ENCODE measurements at regions not wholly inside any gene's neighbourhood (a gene's known extent, or its start where the extent isn't known, plus 50 kb on each side); places are given as distances from the start of the nearest gene placed in this dataset.
"Not testable (repeated sequence)": the region's sequence is repeated elsewhere in the genome, so short reads cannot be mapped to it uniquely, and the experiment has no call there.

- no peak for DNase-seq
Measured at GRCh38 chrX:45804276-45804675, 603.6 kb upstream of the DIPK2B start.

DNA sequence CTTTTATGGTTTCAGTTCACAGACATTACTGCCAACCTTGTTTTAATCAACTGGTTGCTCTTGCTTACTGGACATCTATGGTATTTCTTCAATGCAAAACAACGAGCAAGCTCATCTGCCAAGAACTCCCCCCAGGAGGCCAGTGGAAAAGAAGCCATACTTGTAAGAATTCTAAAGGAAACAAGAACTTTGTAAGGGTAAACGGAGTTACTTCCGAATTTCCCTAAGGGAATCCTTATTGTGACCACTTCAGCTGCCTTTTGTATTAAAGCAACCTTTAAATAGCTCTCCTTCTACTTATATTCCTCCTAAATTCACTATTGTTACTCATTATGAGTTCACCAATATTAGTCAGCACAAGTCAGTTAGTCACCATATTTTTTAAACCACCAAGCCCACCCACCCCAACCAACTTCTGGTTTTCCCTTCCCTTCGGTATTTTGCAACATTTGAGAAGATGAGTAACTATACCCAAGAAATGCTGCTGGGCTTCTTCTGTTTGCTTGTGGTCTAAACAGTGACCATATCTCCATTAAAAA is 602.8 kb upstream of the DIPK2B start:
- DNase-seq = no peak

DNA sequence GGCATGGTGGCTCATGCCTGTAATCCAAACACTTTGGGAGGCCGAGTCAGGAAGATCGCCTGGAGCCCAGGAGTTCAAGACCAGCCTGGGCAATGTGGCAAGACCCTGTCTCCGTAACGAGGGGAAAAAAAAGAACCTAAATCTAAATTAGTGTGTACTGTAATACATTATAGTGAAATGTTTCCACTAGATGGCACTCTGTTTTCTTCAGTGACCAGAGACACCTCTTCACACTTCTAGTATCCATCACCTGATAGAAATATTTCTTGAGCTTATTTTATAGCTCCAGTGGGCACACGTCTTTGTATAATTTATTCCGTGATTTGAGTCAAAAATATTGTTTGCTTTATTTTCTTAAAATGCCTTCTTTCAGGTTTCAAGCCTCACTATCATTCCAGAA is 600.9 kb upstream of the DIPK2B start:
- no peak for DNase-seq

GRCh38 chrX:45800746-45801453 is 600.2 kb upstream of the DIPK2B start:
- not testable (repeated sequence) for DNase-seq

DNA sequence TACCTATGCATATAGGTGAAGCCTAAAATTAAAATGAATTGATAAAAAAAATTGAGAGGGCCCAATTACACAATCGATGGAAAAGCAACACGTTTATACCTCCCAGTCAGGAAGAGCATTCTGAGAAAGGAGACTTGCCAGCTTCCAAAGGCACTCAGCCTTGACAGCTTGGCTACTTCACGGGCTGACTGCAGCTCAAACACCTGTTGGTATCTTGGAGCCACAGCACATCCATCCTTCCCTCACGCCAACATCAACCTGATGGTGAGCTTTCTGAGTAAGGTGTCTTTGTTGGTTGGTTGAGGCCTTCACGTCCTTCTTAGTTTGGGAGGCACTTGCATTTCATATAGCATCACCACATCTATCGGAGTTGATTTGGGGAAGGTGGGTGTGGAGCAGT is 598.9 kb upstream of the DIPK2B start:
- DNase-seq = no peak

DNA sequence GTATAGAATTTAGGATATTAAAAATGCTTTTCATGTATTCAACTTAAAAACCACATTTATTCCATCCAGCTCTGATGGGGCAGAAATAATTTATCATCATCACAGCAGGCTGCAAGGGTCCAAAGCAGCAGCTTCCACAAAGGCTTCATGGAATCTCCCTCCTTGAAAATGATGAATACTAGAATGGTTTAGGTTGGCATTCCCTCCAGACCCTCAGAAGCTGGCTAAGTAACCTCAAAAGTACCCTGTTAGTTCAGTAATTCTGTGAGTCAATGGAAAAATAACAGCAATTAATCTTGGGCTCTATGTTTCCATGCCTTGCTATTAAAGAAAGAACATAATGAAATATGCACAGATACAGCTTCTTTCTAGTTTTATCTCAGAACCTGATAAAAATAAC is 594.9 kb upstream of the DIPK2B start:
- DNase-seq = no peak

- no peak for DNase-seq
Measured at GRCh38 chrX:45794995-45795337, 594.3 kb upstream of the DIPK2B start.

DNA sequence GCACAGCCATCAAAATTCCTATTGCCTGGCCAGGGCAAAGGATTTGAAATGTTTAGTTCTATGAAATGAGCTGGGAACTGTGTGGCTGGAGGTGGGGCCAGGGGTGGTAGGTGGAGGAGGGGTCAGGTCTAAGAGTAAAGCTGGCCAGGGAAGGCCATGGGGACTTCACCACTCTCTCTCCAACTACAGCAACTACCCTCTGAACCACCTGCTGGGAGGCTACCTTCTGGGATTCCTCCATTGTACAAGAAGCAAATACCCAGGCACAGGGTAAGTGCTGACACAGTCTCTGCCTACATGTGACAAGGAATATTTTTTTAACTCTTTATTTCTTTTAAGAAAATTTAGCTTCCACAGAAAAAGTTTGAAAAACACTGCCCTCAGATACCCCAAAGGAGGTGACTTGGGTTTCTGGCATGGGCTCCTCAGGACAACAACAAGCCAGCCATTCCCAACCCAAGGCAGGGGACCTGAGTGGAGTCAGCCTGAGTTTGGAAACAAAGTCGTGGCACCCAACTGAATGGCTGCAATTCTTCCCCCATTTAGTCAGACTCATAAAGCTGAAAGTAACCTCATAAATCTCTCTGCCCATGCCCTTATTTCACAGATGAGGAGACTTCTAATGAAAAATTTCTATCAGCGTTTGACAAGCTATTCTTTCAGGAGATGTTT is 593.8 kb upstream of the DIPK2B start:
- DNase-seq = no peak

DNA sequence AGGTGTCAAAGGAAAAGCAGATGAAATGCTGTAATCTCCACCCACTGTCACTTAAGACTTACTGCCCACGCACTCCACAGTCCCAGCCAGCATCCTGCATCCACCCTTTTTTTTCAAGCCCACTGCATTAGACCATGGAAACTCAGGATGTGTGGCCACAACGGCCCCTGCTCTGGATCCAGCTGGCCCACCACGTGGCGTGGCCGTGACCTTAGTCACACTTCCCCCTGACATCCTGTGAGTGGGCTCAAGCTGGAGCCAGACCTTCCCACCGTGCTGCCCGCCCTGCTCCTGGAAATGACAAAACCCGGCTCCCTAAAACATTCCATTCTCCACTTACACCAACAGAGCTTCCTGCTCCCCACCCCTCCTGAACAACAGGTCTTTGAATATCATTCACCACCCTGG is 588.3 kb upstream of the DIPK2B start:
- no peak for DNase-seq

- no peak for DNase-seq
Measured at GRCh38 chrX:45788315-45788714, 587.6 kb upstream of the DIPK2B start.

DNA sequence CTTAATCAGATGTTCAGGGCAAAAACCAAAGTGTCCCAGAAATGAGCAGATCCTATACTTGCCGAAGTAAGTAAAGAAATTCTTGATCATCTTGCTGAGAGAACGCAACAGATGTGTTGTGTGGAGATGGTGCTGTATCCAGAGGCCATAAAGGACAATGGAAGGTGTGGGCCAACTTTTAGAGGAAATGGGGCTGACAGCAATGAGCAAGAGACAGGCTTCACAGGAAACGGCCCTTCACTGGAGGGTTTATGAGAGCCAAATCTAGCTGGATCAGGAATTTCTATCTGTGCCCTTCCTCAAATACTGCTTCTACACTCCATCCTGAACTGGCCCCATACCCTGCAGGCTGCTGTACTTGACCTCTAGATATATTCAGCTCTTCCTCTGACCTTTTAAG is 583.9 kb upstream of the DIPK2B start:
- no peak for DNase-seq

- no peak for DNase-seq
Measured at GRCh38 chrX:45783002-45783401, 582.3 kb upstream of the DIPK2B start.

DNA sequence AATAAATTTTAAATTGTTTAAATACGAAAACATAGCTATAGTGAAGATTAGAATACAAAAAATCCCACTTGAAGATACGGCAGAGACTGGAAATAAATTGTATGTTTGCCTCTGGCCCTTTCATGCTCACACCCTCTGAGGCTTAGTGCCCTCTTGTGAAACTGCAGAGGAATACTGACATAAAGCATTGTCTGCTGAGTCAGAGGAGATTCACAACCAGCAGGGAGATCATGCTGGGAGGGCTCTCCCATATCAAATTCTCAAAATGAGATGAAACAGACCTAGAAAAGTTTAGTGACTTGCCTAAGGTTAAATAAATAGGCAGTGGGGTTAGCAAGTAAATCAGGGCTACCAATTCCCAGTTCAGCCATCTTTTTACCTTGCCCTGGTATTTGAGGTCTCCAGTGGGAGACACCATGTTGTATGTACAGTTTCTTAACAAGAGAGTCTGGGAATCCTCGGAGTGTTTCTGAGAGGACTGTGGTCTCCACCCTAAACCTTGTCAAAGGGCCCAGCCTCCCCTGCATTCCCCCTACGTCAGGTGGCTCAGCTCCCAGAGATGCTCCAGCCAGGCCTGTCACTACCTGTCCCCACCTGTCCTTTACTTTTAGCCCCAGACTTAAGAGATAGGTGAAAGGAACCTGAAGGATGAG is 581.4 kb upstream of the DIPK2B start:
- no peak for DNase-seq

DNA sequence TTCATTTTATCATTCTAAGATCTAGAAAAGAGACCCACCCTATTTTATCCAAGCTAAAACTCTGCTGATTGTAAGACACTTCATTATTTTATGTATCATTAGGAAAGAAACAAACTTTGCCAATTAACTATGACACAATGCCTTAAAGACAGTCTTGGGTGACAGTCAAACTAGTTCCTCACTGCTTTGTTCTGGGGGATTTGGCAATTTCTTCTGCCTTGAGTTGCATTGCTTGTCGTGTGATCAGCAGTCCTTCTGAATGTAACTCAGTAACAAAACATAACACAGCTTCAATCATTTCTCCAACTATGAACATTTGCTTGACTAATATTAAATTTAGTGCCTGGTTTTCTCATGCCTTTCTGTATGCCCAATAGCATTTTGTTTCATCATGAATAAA is 577.9 kb upstream of the DIPK2B start:
- DNase-seq = no peak

GRCh38 chrX:45777366-45777765 is 576.7 kb upstream of the DIPK2B start:
- no peak for DNase-seq

GRCh38 chrX:45775468-45775867 is 574.8 kb upstream of the DIPK2B start:
- DNase-seq = no peak

- DNase-seq = no peak
Measured at GRCh38 chrX:45774961-45775360, 574.3 kb upstream of the DIPK2B start.

- DNase-seq = no peak
Measured at GRCh38 chrX:45773572-45773971, 572.9 kb upstream of the DIPK2B start.

GRCh38 chrX:45771560-45772340 is 571.1 kb upstream of the DIPK2B start:
- DNase-seq = no peak

DNA sequence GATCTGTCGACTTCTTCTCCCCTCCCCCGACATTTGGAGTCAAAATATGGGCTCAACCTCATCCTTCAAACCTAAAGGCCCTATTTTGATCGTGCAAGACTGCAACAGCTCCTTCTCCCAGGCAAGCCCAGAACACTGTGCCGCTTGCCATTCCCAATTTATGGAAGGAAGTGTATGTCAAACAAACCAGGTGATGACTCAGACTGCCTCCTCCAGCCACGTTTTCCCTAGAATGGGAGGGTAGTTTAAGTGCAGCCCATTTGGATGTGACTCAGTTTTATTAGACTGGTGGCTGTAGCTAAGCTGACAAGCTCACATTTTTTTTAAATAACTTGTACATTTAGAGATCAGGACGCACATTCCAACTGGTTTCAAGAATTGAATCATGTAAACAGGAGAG is 570.4 kb upstream of the DIPK2B start:
- no peak for DNase-seq

DNA sequence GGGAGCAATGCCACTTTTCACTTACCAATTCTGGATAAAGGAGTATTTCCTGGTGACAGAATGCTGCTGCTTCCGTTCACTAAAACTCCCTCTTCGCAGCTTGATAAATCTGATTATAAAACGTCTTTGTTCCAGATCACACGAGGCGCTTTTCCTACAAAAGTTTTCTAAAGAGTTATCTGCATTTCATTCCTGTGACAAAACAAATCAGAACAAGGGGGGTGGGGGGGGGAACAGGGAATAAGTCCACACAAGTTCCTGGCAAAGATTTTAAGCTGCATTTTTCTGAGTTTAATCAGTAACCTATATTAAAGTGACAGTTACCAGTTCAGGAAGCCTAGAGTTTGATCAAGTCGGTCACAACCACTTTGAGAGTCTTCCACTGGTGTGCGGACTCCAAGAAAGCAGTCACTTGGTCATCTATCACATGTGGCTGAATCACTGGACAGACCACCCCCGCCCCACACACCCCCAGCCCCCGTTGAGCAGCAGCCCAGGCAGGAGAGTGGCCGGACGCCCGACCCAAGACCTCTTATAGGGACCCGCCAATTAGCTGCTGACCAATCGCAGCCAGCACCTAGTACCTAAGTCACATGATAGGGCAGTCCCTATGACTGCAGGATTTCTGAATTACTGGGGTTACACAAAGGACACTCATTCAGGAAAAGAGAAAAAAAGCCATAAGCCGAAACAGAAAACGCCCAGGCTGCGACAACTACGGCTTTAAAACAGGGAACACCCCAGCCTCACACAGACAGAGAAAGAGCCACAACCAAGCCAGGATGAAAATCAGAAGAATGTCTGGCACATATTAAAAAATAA is 569.3 kb upstream of the DIPK2B start:
- DNase-seq = no peak

- no peak for DNase-seq
Measured at GRCh38 chrX:45768666-45769236, 568.1 kb upstream of the DIPK2B start.

Measured in DMS79 (cell line).